OCI-LY1 (cell line): ENCODE measurements at regions not wholly inside any gene's neighbourhood (a gene's known extent, or its start where the extent isn't known, plus 50 kb on each side); places are given as distances from the start of the nearest gene placed in this dataset.

Experiments used
- CTCF ChIP-seq: fragments of 200-600 bp; sonication (generic), shearing (Covaris generic); IDR thresholded peaks from 2 replicates; pipeline ENCODE4 v1.5.1; 2017; ENCODE audit warnings: mild to moderate bottlenecking, antibody characterized with exemption, low read length, moderate library complexity, mixed read lengths
- EZH2 ChIP-seq: fragments of 200-600 bp; sonication (generic), shearing (Covaris generic); IDR thresholded peaks from 2 replicates; pipeline ENCODE4 v1.8.0; 2017; ENCODE audit warnings: borderline replicate concordance, mixed run types, mild to moderate bottlenecking, antibody characterized with exemption, low read length, moderate library complexity, mixed read lengths

GRCh38 chr6:118408863-118409262, 139.2 kb upstream of the PLN start:
- peak; percentile 20; the same call in 1 of the 2 replicates for TF ChIP-seq CTCF
- no peak for TF ChIP-seq EZH2
